ENCODE measurements at regions not wholly inside any gene's neighbourhood (a gene's known extent, or its start where the extent isn't known, plus 50 kb on each side); places are given as distances from the start of the nearest gene placed in this dataset.
"Not testable (repeated sequence)": the region's sequence is repeated elsewhere in the genome, so short reads cannot be mapped to it uniquely, and the experiment has no call there.

DNA sequence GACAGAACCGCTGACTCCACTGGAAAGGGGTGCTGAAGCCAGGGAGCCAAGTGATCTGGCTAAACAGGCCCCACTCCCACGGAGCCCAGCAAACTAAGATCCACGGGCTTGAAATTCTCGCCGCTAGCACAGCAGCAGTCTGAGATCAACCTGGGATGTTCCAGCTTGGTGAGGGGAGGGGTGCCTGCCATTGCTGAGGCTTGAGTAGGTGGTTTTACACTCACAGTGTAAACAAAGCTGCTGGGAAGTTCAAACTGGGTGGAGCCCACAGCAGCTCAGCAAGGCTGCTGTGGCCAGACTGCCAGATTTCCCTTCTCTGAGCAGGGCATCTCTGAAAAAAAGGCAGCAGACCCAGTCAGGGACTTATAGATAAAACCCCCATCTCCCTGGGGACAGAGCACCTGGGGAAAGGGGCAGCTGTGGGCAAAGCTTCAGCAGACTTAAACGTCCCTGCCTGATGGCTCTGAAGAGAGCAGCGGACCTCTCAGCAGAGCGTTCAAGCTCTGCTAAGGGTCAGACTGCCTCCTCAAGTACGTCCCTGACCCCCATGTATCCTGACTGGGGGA, 101.8 kb downstream of the HNRNPD start:
- TF ChIP-seq POLR2A (IDR thresholded peaks at IDR 0.05; ENCODE audit: low read depth, low read length); POLR2AphosphoS5 (IDR thresholded peaks at IDR 0.05; ENCODE audit: low read depth, low read length); TAF1 (IDR thresholded peaks at IDR 0.05; ENCODE audit: borderline replicate concordance, low read depth, low read length): not testable (repeated sequence)
